ENCODE measurements at regions not wholly inside any gene's neighbourhood (a gene's known extent, or its start where the extent isn't known, plus 50 kb on each side); places are given as distances from the start of the nearest gene placed in this dataset.
"Not testable (repeated sequence)": the region's sequence is repeated elsewhere in the genome, so short reads cannot be mapped to it uniquely, and the experiment has no call there.

- DNase-seq (ENCODE audit: low read depth), result no peak
Observed at GRCh38 chr4:43607827-43608461, 715.4 kb downstream of the GRXCR1 start.

GRCh38 chr4:43619219-43619618, 726.7 kb downstream of the GRXCR1 start:
- DNase-seq (ENCODE audit: low read depth), result no peak

GRCh38 chr4:43637893-43638292, 745.4 kb downstream of the GRXCR1 start:
- not testable (repeated sequence) for DNase-seq (ENCODE audit: low read depth)

GRCh38 chr4:43651991-43652390, 759.5 kb downstream of the GRXCR1 start:
- no peak for DNase-seq (ENCODE audit: low read depth)

- not testable (repeated sequence) for DNase-seq (ENCODE audit: low read depth)
Observed at GRCh38 chr4:43659547-43659946, 767.0 kb downstream of the GRXCR1 start.

GRCh38 chr4:43672265-43672885, 776.2 kb downstream of the KCTD8 start:
- not testable (repeated sequence) for DNase-seq (ENCODE audit: low read depth)

- no peak for DNase-seq (ENCODE audit: low read depth)
Observed at GRCh38 chr4:43680421-43680820, 768.2 kb downstream of the KCTD8 start.

- DNase-seq (ENCODE audit: low read depth), result no peak
Observed at GRCh38 chr4:43682551-43682950, 766.1 kb downstream of the KCTD8 start.

- DNase-seq (ENCODE audit: low read depth), result no peak
Observed at GRCh38 chr4:43690116-43690515, 758.5 kb downstream of the KCTD8 start.

- no peak for DNase-seq (ENCODE audit: low read depth)
Observed at GRCh38 chr4:43693876-43694275, 754.7 kb downstream of the KCTD8 start.

GRCh38 chr4:43709443-43709842, 739.2 kb downstream of the KCTD8 start:
- no peak for DNase-seq (ENCODE audit: low read depth)

- DNase-seq (ENCODE audit: low read depth), result no peak
Observed at GRCh38 chr4:43716721-43717395, 731.8 kb downstream of the KCTD8 start.

GRCh38 chr4:43718369-43718768, 730.2 kb downstream of the KCTD8 start:
- no peak for DNase-seq (ENCODE audit: low read depth)

- no peak for DNase-seq (ENCODE audit: low read depth)
Observed at GRCh38 chr4:43732829-43733426, 715.7 kb downstream of the KCTD8 start.

GRCh38 chr4:43742083-43742482, 706.5 kb downstream of the KCTD8 start:
- DNase-seq (ENCODE audit: low read depth), result no peak

- no peak for DNase-seq (ENCODE audit: low read depth)
Observed at GRCh38 chr4:43754566-43754965, 694.0 kb downstream of the KCTD8 start.

GRCh38 chr4:43757147-43757546, 691.5 kb downstream of the KCTD8 start:
- no peak for DNase-seq (ENCODE audit: low read depth)

GRCh38 chr4:43758836-43759235, 689.8 kb downstream of the KCTD8 start:
- DNase-seq (ENCODE audit: low read depth), result no peak

- no peak for DNase-seq (ENCODE audit: low read depth)
Observed at GRCh38 chr4:43763029-43763610, 685.5 kb downstream of the KCTD8 start.

- no peak for DNase-seq (ENCODE audit: low read depth)
Observed at GRCh38 chr4:43765514-43765913, 683.1 kb downstream of the KCTD8 start.

- DNase-seq (ENCODE audit: low read depth), result no peak
Observed at GRCh38 chr4:43766648-43767047, 682.0 kb downstream of the KCTD8 start.

GRCh38 chr4:43776371-43776770, 672.2 kb downstream of the KCTD8 start:
- no peak for DNase-seq (ENCODE audit: low read depth)

All from forelimb muscle (tissue), 1 donor.